HCT116 (cell line): ENCODE measurements at regions not wholly inside any gene's neighbourhood (a gene's known extent, or its start where the extent isn't known, plus 50 kb on each side); places are given as distances from the start of the nearest gene placed in this dataset.

Experiments used
- CEBPB ChIP-seq: IDR thresholded peaks from 2 replicates; pipeline ENCODE4 v1.6.1; 2012; ENCODE audit warnings: low read depth
- EGR1 ChIP-seq: IDR thresholded peaks from 2 replicates; pipeline ENCODE4 v1.6.1; 2012; ENCODE audit warnings: low read depth
- SP1 ChIP-seq: IDR thresholded peaks from 2 replicates; pipeline ENCODE4 v1.6.1; 2012; ENCODE audit warnings: low read depth
- YY1 ChIP-seq: IDR thresholded peaks from 2 replicates; pipeline ENCODE4 v1.6.1; 2011; ENCODE audit warnings: low read length, low read depth, moderate library complexity, mild to moderate bottlenecking; ENCODE audit not compliant: insufficient replicate concordance; ENCODE audit errors: extremely low read depth

GRCh38 chr7:19284596-19285300, 139.5 kb upstream of the FERD3L start:
- no peak for TF ChIP-seq EGR1
- TF ChIP-seq CEBPB: no peak
- no peak for TF ChIP-seq SP1
- no peak for TF ChIP-seq YY1
